GM18858 (cell line): ENCODE measurements at regions not wholly inside any gene's neighbourhood (a gene's known extent, or its start where the extent isn't known, plus 50 kb on each side); places are given as distances from the start of the nearest gene placed in this dataset.

Source experiments
- ATAC-seq: cut with Tn5 transposase; IDR thresholded peaks from one replicate; pipeline ENCODE4 v1.9.1; 2021; ENCODE audit not compliant: unreplicated experiment

- ATAC-seq: no peak
Observed at GRCh38 chr5:158485047-158485446, 614.7 kb downstream of the EBF1 start.

GRCh38 chr5:158484150-158484549 is 615.6 kb downstream of the EBF1 start:
- no peak for ATAC-seq

DNA sequence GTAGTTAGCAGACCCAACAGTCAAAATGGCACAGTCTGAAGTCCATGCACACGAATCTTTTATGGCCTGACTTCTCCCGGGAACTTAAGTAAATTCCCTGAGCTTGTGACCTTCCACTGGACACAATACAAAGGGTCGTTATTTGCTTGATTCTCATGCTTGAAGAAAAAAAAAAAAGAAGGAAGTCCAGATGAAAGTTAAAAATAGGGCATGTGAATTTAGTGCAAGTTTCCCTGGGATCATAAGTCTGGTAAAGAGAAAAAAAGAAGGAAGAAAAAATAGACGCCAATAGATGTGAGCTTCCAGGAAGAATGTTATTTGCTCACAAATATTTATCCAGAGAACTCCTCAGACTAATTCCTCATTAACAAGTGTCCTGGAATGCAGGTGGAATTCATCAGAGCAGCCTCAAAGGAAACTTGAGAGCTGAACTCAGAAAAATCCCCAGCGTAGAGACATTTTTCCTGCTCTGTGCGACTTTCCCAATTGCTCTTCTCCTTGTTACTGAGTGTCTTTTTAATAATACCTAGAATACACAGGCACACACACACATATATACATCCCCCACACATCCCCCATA is 616.3 kb downstream of the EBF1 start:
- ATAC-seq: no peak

DNA sequence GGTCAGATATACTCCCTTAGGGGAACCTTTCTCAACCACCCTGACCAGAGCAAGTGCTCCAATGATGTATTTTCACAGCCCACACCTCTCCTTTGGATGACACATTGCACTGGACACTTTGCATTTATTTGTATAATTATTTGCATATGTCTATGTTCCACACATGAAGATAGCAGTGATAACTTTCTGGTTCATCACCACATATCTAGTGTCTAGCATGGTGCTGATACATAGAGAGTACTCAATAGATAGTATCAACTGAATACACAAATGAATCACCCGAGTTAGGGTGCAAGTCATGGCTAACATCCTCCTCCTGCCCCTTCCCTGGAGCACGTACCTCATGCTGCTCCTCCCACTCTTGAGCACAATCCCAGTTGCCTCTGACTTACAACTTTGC is 617.6 kb downstream of the EBF1 start:
- no peak for ATAC-seq

- no peak for ATAC-seq
Observed at GRCh38 chr5:158478139-158478538, 619.2 kb upstream of the CLINT1 start.

DNA sequence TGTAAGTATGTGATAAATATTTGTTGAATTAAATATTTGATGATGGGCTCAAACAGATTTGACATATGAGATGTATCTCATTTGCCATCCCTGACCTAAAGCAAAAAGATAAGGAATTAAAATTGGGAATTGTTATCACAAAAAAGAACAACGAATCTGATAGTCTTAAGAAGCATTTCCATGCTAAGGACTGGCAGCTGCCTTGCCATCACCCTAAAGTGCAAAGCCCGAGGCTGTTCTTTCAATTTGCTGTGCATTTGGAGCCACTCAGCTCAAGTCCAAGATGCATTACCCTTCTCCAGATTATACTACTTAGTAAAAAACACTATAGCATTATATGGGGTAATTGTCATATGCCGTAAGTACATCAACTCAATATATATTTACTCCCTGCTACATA is 618.3 kb upstream of the CLINT1 start:
- no peak for ATAC-seq

- no peak for ATAC-seq
Observed at GRCh38 chr5:158473016-158473635, 614.2 kb upstream of the CLINT1 start.

- no peak for ATAC-seq
Observed at GRCh38 chr5:158471535-158471924, 612.6 kb upstream of the CLINT1 start.

- ATAC-seq: no peak
Observed at GRCh38 chr5:158470764-158471534, 612.0 kb upstream of the CLINT1 start.

GRCh38 chr5:158468444-158468843 is 609.5 kb upstream of the CLINT1 start:
- ATAC-seq: no peak

DNA sequence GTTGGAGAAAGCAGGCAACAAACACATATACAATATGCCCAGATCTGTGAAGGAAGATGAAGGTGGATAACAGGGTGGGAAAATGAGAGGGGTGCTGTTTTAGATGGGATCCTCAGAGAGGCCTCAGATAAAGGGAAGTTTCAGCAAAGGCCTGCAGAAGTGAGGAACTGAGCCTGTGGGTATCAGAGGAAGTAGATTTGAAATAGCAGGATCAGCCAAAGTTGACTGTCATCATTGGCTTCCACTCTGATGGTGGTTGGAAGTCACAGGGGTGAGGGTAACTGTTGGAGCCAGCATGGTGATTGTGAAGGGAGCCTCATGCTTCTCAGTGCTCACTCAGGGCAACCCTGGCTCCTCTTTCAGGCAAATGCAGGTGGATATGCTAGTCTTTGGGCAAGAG is 607.2 kb upstream of the CLINT1 start:
- ATAC-seq: no peak

- ATAC-seq: no peak
Observed at GRCh38 chr5:158465086-158465972, 606.4 kb upstream of the CLINT1 start.

DNA sequence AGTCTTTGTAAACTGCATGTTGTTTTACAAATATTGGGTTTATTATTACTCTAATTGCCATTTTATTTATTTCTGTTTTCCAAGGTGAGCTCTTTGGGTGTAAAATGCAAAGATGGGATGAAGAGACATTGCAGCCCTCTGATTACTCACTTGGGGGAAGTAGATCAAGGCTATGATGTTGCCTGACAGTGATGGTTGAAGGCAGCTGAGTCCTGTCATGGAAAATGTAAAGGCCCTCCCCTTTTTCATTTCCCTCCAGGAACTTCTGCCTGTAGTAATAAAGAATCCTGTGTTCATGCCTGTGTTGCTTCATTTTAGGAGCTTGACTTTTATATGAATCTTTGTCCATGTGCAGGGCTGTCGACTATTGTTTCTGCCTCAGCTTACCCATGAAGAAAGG is 605.4 kb upstream of the CLINT1 start:
- ATAC-seq: no peak

- no peak for ATAC-seq
Observed at GRCh38 chr5:158463938-158464337, 605.0 kb upstream of the CLINT1 start.

DNA sequence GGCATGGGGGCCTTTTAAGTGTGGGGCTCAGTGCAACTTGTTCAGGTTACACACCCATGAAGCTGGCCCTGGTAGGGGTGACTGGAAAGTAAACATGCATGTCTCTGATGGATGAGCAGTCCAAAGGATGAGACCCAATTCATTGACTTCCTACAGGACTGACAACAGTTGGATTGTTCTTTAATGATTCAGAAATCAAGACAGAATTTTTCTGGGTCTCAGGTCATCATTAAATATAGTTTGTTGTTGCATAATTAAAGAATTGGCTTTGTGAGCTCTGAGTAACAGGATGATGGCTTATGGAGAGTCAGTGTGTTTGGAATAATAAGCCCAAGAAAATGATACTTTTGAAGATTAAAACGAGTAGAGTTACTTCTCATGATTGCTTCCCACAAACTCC is 604.2 kb upstream of the CLINT1 start:
- ATAC-seq: no peak

DNA sequence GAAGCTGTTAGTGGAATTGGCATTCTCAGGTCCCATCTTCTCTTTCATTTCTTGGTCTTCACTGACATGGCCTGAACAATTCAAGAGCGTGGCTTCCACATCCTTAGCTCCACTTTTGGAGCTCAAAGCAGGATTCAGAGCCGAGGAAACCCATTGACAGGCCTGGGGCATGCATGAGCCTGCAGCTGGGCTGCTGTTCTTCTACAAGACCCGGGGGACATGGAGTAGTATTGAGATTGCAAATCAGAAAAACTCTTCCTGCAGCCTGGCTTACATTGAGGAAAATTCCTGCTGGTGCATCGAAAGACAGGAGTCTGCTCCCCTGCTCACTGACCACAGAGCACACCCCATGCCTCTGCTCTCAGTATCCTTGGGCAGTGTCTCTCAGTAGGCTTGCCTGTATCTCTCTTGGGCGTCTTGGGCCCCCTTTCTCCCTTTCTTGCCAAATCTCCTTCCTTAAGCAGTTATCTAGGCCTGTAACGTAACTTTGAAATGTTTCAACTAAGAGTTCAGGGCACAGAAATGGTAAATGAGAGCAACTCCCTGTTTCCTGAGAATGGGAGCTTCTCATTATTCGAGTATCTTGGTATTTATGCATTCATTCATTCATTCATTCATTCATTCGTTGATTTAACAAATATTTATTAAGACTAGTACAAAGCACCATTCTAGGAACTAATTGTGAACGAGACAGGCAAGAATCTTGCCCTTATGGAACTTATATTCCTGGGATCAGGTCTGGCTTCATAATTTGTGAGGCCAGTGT is 603.6 kb upstream of the CLINT1 start:
- no peak for ATAC-seq

- ATAC-seq: no peak
Observed at GRCh38 chr5:158461240-158461854, 602.4 kb upstream of the CLINT1 start.

- no peak for ATAC-seq
Observed at GRCh38 chr5:158458086-158458485, 599.1 kb upstream of the CLINT1 start.

DNA sequence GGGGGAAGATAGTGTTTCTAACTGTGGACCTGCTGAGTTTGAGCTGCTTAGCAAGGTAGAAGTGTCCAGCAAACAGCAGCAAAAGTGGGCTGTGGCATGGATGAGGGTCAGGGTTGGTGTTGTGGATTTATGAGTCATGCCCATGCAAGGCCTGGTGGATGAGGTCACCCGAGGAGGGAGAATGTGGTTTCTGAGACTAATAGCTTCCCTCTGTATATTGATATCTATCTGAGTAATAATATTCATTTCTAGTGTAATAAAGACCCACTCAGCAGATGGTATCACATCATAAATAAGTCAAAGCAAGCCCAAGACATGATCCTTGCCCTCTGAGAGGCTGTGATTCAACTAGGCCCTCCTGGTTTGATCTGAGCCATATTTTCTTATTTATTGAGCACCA is 597.8 kb upstream of the CLINT1 start:
- ATAC-seq: no peak

DNA sequence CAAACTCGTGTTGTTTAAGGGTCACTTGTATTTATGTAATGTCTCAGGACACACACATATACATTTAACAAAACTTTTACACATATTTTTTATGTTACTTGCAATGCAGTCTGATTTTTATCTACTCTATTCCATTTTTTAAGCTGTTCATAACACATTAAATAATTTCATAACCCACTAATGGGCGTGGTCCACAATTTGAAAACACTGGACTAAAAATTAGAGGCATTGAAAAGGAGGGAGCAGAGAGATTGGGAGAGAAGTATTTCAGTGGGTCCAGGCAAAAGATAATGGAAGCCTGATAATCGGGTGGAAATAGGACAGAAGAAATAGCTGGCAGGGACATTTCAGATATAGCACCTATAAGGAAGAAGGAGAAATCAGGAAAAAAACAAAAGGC is 597.3 kb upstream of the CLINT1 start:
- no peak for ATAC-seq
